Hippocampal formation (tissue), 2 donors: ENCODE measurements at regions not wholly inside any gene's neighbourhood (a gene's known extent, or its start where the extent isn't known, plus 50 kb on each side); places are given as distances from the start of the nearest gene placed in this dataset.

Experiments used
- DNase-seq, 2 donors: peaks; one replicate each; lab custom pipeline; 2025; lab: John Stamatoyannopoulos, UW

- DNase-seq, result peak; percentile 42 to 49
These were observed 51.2 kb upstream of the ULK4 start for GRCh38 chr3:42012935-42013690.

GRCh38 chr3:42012383-42012934, 50.6 kb upstream of the ULK4 start:
- DNase-seq, result no peak
